ENCODE measurements at regions not wholly inside any gene's neighbourhood (a gene's known extent, or its start where the extent isn't known, plus 50 kb on each side); places are given as distances from the start of the nearest gene placed in this dataset.

GRCh38 chr1:63248216-63248615 is 74.2 kb upstream of the FOXD3 start:
- Histone ChIP-seq H3K4me1 (no peaks in the 10 kb centered on the region), H3K4me3 (no peak overlapping the region), H3K36me3 (no peaks in the 10 kb centered on the region), H3K27ac (replicated peaks in 1 of 4) (no peak overlapping the region), H3K9me3 (no peaks in the 10 kb centered on the region), H3K27me3 (no peaks in the 10 kb centered on the region)
- no peak for DNase-seq (ENCODE audit: extremely low spot score)
- intact Hi-C loops (cut with DNase I), result no loop called here
- WGBS, result 68% methylated on average over 1 of the region's 1 CpG
- TF ChIP-seq EP300 (IDR thresholded peaks at IDR 0.05) (no peak), CTCF (IDR thresholded peaks at IDR 0.05) (no peak), POLR2A (IDR thresholded peaks at IDR 0.05; ENCODE audit: low read depth) (no peak), POLR2AphosphoS5 (IDR thresholded peaks at IDR 0.05) (no peak)

- DNase-seq (ENCODE audit: extremely low spot score), result no peak
- H3K27ac ChIP-seq (replicated peaks in 1 of 4), result no peak overlapping the region
- WGBS, result 76% methylated on average over 1 of the region's 1 CpG
- no peak overlapping the region for H3K4me3 ChIP-seq
- H3K36me3 ChIP-seq, result no peaks in the 10 kb centered on the region
- H3K4me1 ChIP-seq, result no peaks in the 10 kb centered on the region
- no peaks in the 10 kb centered on the region for H3K27me3 ChIP-seq
- no peaks in the 10 kb centered on the region for H3K9me3 ChIP-seq
- intact Hi-C loops (cut with DNase I), result no loop called here
- TF ChIP-seq CTCF (IDR thresholded peaks at IDR 0.05), result no peak
- no peak for TF ChIP-seq POLR2A (IDR thresholded peaks at IDR 0.05; ENCODE audit: low read depth)
- TF ChIP-seq EP300 (IDR thresholded peaks at IDR 0.05), result no peak
- TF ChIP-seq POLR2AphosphoS5 (IDR thresholded peaks at IDR 0.05), result no peak
Measured at GRCh38 chr1:63255153-63255552, 67.2 kb upstream of the FOXD3 start.

DNA sequence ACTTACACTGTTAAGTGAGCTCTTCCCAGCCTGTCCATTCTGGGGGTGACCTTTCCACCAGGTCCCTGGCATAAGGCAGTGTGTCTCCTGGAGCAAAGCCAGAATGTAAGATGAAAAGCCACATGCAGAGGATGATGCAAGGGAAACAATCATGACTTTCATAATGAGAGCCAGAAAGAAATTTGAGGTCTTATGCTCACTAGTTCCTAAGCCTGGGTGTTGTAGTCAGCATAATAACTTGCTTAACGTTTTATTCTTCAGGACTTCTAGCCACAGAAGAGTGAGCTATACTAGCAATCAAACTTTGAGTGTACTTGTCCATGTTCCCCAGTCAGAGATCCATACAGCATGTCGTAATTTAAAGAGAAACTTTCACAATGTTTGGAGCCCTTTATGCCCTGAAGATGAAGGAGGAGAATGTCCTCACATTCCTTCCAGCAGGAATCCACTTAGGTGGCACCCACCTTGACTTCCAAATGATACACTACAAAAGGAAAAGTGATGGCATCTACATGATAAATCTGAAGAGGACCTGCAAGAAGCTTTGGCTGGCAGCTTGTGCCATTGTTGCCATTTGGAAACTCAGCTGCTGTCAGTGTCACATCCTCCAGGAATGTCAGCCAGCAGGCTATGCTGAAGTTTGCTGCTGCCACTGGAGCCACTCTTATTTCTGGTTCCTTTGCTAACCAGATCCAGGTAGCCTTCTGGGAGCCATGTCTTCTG is 60.5 kb upstream of the FOXD3 start:
- Histone ChIP-seq H3K4me1 (no peaks in the 10 kb centered on the region), H3K36me3 (no peaks in the 10 kb centered on the region), H3K9me3 (no peaks in the 10 kb centered on the region), H3K27me3 (peaks cover 0 to 9% (median 0%) of the 10 kb centered on the region in 4 donors), H3K27ac (replicated peaks in 1 of 4) (no peak overlapping the region), H3K4me3 (no peak overlapping the region)
- TF ChIP-seq CTCF (IDR thresholded peaks at IDR 0.05), result no peak
- no peak for TF ChIP-seq EP300 (IDR thresholded peaks at IDR 0.05)
- no peak for TF ChIP-seq POLR2AphosphoS5 (IDR thresholded peaks at IDR 0.05)
- TF ChIP-seq POLR2A (IDR thresholded peaks at IDR 0.05; ENCODE audit: low read depth), result no peak
- intact Hi-C loops (cut with DNase I), result no loop called here
- DNase-seq (ENCODE audit: extremely low spot score), result peak; percentile 57
- WGBS, result 44% methylated on average over 2 of the region's 2 CpGs

DNA sequence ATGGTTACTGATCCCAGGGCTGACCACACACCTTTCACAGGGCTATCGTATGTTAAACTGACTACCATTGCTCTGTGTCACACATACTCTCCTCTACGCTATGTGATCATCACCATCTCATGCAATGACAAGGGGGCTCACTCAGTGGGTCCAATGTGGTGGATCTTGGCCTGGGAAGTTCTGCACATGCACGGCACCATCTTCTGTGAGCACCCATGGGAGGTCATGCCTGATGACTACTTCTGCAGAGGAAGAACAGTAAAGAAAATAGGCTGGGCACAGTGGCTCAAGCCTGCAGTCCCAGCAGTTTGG is 60.0 kb upstream of the FOXD3 start:
- no peak overlapping the region for H3K27ac ChIP-seq (replicated peaks in 1 of 4)
- H3K9me3 ChIP-seq, result no peaks in the 10 kb centered on the region
- no peak for TF ChIP-seq POLR2AphosphoS5 (IDR thresholded peaks at IDR 0.05)
- no peak for TF ChIP-seq CTCF (IDR thresholded peaks at IDR 0.05)
- TF ChIP-seq EP300 (IDR thresholded peaks at IDR 0.05), result no peak
- TF ChIP-seq POLR2A (IDR thresholded peaks at IDR 0.05; ENCODE audit: low read depth), result no peak
- no peak overlapping the region for H3K4me3 ChIP-seq
- H3K36me3 ChIP-seq, result no peaks in the 10 kb centered on the region
- H3K27me3 ChIP-seq, result peaks cover 0 to 10% (median 0%) of the 10 kb centered on the region in 4 donors
- H3K4me1 ChIP-seq, result no peaks in the 10 kb centered on the region
- 88% methylated on average over 3 of the region's 3 CpGs for WGBS
- DNase-seq (ENCODE audit: extremely low spot score), result peak; percentile 91
- intact Hi-C loops (cut with DNase I), result no loop called here

GRCh38 chr1:63264161-63264560 is 58.2 kb upstream of the FOXD3 start:
- Histone ChIP-seq H3K36me3 (no peaks in the 10 kb centered on the region), H3K27ac (replicated peaks in 1 of 4) (no peak overlapping the region), H3K9me3 (no peaks in the 10 kb centered on the region), H3K27me3 (peaks cover 0 to 10% (median 0%) of the 10 kb centered on the region in 4 donors), H3K4me1 (no peaks in the 10 kb centered on the region), H3K4me3 (no peak overlapping the region)
- intact Hi-C loops (cut with DNase I), result no loop called here
- peak; percentile 78 for DNase-seq (ENCODE audit: extremely low spot score)
- TF ChIP-seq POLR2A (IDR thresholded peaks at IDR 0.05; ENCODE audit: low read depth), result no peak
- no peak for TF ChIP-seq POLR2AphosphoS5 (IDR thresholded peaks at IDR 0.05)
- TF ChIP-seq EP300 (IDR thresholded peaks at IDR 0.05), result no peak
- TF ChIP-seq CTCF (IDR thresholded peaks at IDR 0.05), result no peak
- 63% methylated on average over 2 of the region's 2 CpGs for WGBS
